CD4-positive, alpha-beta T cell treated with Interferon alpha-2 for 1 hour (primary cell): ENCODE measurements at regions not wholly inside any gene's neighbourhood (a gene's known extent, or its start where the extent isn't known, plus 50 kb on each side); places are given as distances from the start of the nearest gene placed in this dataset.

Experiments
- DNase-seq, 2 donors: peaks; one replicate each; pipeline ENCODE4 v3.0.0-alpha.2; 2020 to 2022

DNA sequence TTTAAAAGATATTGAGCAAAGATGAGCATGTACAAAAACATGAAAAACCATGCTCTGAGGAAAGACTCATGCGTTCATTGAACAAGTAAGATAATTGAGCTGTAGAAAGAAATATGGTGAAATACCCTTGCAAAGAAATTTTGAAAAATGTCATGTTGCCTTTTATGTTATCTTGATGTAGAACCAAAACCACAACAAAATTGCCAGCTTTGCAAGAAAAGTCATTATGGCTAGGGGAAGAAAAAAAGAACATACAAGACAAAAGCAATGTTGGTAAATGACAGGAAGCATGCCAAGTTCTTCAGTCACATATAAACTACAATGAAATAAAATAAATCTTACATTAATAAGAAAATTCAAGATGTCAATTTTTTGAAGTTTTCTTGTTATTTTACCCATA is 368.0 kb downstream of the IRX1 start:
- DNase-seq = no peak

DNA sequence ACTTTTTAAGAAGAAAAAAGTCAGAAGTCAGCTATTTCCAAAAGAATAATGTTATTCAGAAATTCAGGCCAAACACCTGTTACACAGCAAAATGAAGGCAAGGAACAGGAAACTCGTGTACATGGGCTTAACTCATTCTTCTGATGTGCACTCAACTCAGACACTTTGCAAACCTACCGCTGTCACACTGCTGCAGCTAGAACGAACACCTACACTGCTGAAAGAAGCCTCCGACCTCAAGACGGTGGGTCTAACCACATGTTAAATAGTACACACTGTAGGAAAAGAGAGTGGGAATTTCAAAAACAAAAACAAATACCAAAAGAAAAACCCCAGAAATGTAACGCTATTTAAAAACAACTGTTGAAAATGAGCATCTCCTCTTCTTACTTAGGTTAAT is 384.5 kb downstream of the IRX1 start:
- no peak for DNase-seq

GRCh38 chr5:3987867-3988266 is 392.2 kb downstream of the IRX1 start:
- DNase-seq = no peak

GRCh38 chr5:3993856-3994473 is 398.3 kb downstream of the IRX1 start:
- DNase-seq = no peak

DNA sequence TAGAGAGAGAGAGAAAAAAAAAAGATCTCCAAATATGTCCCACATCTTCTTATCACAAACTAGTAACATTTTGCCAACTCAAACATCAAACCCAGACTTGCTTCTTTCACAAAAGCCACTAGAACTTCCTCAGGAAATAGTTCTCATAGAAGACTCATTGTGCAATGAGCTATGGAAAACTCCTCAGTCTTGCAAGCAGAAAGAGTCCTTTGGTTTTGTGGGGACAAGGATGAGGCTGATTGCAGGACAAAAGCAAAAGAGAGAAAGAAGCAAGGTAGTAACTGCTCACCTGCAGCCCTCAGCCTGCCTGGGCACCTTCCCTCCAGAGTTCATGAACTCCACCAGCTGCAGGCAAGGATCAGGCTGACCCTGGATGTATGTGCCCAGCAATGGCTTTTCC is 399.0 kb downstream of the IRX1 start:
- no peak for DNase-seq

DNA sequence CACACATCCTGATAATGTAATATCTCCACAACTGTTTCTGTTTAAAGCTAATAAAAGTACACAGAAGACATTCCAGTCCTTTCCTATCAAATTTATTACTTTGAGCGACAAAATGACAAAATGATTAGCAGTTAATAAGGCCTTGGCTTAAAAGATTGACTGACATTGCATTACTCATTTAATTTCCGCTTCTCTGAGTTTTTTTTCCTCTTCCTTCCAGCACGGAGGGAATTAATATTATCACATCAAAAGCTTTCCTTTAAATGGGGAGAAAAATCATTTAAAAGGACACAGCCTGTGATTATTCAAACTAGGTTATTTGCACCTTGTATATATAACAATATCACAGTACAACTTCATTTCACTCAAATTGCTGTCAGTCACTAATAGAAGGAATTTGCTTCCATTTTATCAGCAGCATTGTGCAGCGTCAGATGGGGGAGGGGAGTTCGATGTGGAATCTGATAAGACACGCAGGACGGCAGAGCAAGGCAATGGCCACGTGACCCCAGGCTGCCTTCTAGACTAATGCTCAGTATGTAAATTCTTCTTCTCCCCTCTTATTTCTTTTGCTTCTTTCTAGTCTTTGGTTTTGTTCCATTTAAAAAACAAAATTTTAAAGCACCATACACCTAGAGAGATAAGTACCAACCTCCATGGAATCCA is 400.5 kb downstream of the IRX1 start:
- DNase-seq = no peak

DNA sequence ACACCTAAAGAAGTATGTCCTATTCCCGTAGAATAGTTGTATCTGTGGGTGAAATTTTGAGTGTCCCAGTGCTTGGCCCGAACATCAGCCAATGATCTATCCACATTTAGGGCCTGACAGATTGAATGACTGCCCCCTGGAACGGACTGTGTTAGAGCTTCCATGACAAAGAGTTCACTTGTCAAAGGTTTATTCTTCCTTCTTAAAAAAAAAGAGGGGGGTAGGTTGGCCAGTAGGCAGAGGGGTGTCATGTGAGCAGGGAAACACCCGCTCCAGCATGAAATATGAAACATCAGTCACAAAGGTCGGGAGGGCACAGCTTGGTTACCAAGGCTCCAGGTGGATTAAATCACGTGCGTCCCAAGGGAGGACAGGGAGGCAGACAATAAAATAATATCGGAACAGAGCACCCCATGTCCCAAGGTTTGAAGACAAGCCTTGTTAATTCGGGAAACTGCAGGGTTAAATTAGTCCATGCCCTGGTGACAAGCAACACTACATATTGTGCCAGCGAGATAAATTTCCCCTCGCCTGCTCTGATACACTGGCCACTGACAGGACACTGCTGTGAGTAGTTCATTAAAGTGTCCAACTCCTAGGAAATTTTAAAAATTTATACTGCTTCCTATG is 401.2 kb downstream of the IRX1 start:
- DNase-seq = no peak

DNA sequence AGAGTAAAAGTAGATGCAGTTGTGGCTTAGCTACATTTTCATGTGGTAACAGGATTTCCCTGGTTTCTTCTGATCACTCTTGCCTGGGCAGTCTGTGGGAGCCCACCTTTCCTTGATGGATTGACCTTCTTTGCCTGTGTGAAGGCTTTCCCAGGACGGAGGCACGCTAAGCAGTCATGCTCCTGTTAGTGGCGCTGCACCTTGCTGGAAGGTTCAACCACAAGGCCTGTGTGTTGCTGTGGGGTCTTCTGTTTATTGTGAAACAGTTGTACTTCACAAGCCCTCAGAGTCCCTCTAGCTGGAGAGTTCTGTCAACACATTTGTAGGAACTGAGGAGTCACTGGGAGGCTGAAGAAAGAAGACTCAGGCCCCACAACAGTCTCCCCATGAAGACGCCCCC is 402.0 kb downstream of the IRX1 start:
- no peak for DNase-seq

- no peak for DNase-seq
Observed at GRCh38 chr5:3999929-4000328, 404.3 kb downstream of the IRX1 start.

DNA sequence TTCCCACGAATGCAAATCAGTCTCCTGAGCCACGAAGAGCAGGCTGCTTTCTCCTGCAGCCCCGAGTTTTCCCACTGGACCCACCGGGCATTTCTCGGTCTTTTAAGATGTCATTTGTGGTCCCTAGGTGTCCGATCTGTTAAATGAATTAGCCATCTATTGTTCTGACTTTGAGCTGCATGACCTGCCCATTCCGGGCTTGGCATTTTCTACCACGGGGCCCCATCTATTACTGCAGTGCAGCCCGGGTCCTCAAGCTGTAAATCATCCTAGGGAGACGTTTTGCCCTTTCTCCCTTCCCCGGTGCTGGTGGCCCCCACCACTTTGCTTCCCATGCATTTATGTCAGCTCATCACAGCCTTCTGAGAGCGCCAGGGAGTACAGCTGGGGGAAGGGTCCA is 405.4 kb downstream of the IRX1 start:
- DNase-seq = no peak

GRCh38 chr5:4001758-4002533 is 406.3 kb downstream of the IRX1 start:
- DNase-seq = no peak

- no peak for DNase-seq
Observed at GRCh38 chr5:4005335-4005734, 409.7 kb downstream of the IRX1 start.

DNA sequence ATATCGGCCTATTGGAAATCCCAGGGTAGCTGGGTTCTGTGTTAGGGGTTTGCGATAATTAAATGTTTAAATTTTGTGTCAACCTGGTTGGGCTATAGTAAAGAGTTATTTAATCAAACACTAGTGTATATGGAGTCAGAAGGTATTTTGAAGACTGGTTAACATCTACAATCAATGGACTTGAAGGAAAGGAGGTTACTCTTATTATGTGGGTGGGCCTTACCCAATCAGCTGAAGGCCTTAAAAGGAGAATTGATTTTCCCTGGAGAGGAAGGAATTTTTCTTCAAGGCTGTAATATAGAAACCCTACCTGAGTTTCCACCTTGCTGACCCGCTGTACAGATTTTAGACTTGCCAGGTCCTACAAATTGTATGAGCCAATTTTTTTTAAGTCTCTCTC is 411.4 kb downstream of the IRX1 start:
- no peak for DNase-seq

DNA sequence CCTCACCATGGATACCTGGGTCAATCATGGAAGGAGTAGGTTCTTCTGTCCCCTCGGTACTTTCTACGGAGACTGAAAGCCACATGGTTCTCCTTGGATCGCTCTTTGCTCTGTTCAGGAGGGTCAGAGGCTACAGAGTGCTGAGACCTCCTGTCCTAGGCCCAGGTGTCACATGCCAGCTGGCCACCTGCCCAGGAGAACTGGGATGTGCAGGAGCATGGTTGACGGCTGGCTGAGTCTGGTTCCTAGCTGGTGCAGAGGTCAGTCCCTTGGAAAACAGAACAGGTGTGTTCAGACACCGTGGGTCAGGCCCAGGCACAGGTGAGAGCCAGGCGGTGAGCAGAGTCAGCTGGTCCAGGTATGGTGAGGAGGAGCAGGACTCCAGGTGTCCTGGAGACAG is 416.3 kb downstream of the IRX1 start:
- DNase-seq = no peak

- no peak for DNase-seq
Observed at GRCh38 chr5:4013106-4013898, 417.7 kb downstream of the IRX1 start.

- no peak for DNase-seq
Observed at GRCh38 chr5:4015709-4016108, 420.1 kb downstream of the IRX1 start.

GRCh38 chr5:4017076-4017803 is 421.6 kb downstream of the IRX1 start:
- no peak for DNase-seq

DNA sequence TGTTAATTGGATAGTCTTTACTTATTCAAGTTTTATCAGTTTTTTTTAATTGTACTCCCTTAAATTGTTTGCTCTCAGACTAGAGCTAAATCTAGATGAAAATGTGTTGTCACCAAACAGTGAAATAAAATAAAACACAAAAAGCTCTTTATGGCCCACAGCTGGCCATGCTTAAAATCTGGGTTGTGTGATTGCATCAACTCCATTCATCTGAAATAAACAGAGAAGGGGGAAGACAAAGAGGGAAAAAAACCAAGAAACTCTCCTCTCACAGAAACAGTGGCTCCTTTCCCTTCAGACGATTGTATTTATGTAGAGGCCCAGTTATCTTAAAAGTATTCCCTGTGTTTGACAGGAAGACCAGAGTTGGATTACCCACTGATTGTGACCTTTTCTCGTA is 422.4 kb downstream of the IRX1 start:
- no peak for DNase-seq

DNA sequence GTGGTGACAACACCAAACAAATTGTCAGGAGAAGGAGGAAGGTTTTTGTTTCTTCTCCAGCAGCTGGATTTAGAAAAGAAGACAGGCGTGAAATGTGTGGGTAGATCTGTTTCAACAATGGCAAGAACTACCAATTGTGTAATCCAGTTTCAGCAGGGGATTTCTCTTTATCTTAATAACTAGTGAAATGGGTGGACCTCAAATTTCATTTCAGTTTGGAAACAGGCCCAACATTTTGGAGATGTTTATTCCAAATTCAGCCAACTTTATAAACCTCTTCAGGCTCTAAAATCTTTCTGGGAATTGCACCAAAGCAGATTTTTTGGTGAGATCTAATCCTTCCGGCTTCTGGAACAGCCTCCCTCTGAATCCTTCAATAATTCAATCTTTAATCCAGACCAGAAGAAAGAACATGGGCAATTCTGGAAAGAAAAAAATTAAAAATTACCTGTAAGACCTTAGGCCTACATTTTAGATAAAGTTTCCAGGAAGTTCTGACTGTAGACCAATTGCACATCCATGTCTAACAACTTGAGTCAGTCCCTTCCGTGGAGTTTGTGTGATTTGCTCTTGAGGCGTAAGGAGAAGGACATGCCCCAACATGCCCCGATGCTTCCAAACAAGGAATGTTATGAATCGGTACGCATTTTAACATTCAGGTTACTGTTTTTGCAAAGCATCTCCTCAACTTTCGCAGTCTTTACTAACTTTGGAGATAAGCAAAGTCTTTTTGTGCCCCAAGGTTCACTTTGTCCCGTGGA is 423.6 kb downstream of the IRX1 start:
- DNase-seq = no peak

GRCh38 chr5:4019841-4020240 is 424.2 kb downstream of the IRX1 start:
- no peak for DNase-seq

DNA sequence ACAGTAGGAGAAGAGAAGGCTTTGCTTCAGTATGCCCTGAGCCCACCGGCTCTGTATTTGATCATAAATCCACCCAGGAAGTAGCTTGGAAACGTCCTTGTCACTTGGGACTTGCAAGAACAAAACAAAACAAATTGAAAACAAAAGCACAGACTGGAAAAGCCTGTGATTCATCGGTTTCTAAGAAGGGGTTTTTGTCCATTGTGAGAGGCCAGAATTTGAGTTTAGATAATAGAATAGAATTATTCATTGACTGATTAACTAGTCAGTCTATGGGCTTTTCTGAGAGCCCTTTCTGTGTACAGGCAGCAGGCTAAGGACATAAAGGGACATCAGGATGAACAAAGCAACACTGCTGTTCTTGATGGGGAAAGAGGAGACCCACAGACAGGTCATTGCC is 424.8 kb downstream of the IRX1 start:
- DNase-seq = no peak
